Right ventricle myocardium superior (tissue), 1 donor: ENCODE measurements at regions not wholly inside any gene's neighbourhood (a gene's known extent, or its start where the extent isn't known, plus 50 kb on each side); places are given as distances from the start of the nearest gene placed in this dataset.
"Not testable (repeated sequence)": the region's sequence is repeated elsewhere in the genome, so short reads cannot be mapped to it uniquely, and the experiment has no call there.

Experiments used
- ATAC-seq: fragments of 200-7000 bp; cut with Tn5 transposase; one replicate; pipeline ENCODE4 v1.9.1; 2020; ENCODE audit warnings: mild to moderate bottlenecking; ENCODE audit not compliant: poor library complexity
- DNase-seq: peaks from one replicate; pipeline ENCODE4 v3.0.0-alpha.2; 2020
- intact Hi-C: fragments of 100-400 bp; cut with DNase I; formaldehyde crosslinking; loops from one replicate; pipeline ENCODE4 v1.11.2; 2022
- donor health status: DM: no; HTN: yes; CAD: no; lungs with severe emphysema.

GRCh38 chr10:108055506-108055905 is 891.0 kb upstream of the SORCS1 start:
- no peak for ATAC-seq
- intact Hi-C loops: no loop called here

GRCh38 chr10:108052981-108053380 is 888.5 kb upstream of the SORCS1 start:
- no peak for ATAC-seq
- intact Hi-C loops: no loop called here
- no peak for DNase-seq

More at GRCh38 chr10:108055506-108055905, 891.0 kb upstream of the SORCS1 start:
- no peak for DNase-seq

- ATAC-seq (no peak), DNase-seq (no peak)
- intact Hi-C loops: no loop called here
Measured at GRCh38 chr10:108051218-108051617, 886.7 kb upstream of the SORCS1 start.

GRCh38 chr10:108050626-108051025 is 886.1 kb upstream of the SORCS1 start:
- no peak for DNase-seq
- intact Hi-C loops: no loop called here
- no peak for ATAC-seq

- DNase-seq: no peak
- no peak for ATAC-seq
- intact Hi-C loops: no loop called here
Measured at GRCh38 chr10:108049668-108050067, 885.2 kb upstream of the SORCS1 start.

- no peak for ATAC-seq
- intact Hi-C loops: no loop called here
- DNase-seq: no peak
Measured at GRCh38 chr10:108048898-108049297, 884.4 kb upstream of the SORCS1 start.

GRCh38 chr10:108039821-108040584 is 875.5 kb upstream of the SORCS1 start:
- DNase-seq (no peak), ATAC-seq (no peak)
- intact Hi-C loops: no loop called here

- no peak for ATAC-seq
- intact Hi-C loops: no loop called here
- DNase-seq: no peak
Measured at GRCh38 chr10:108037061-108037460, 872.6 kb upstream of the SORCS1 start.

- intact Hi-C loops: no loop called here
- DNase-seq: no peak
- no peak for ATAC-seq
Measured at GRCh38 chr10:108036265-108036664, 871.8 kb upstream of the SORCS1 start.

- no peak for ATAC-seq
- no peak for DNase-seq
- intact Hi-C loops: no loop called here
Measured at GRCh38 chr10:108034829-108035228, 870.3 kb upstream of the SORCS1 start.

- ATAC-seq, DNase-seq, intact Hi-C loops: not testable (repeated sequence)
Measured at GRCh38 chr10:108033518-108033917, 869.0 kb upstream of the SORCS1 start.

- intact Hi-C loops: no loop called here
- DNase-seq (no peak), ATAC-seq (no peak)
Measured at GRCh38 chr10:108031505-108031904, 867.0 kb upstream of the SORCS1 start.

- intact Hi-C loops: no loop called here
- ATAC-seq (no peak), DNase-seq (no peak)
Measured at GRCh38 chr10:108014902-108015177, 850.3 kb upstream of the SORCS1 start.

GRCh38 chr10:108014145-108014901 is 849.8 kb upstream of the SORCS1 start:
- ATAC-seq: no peak
- DNase-seq: no peak
- intact Hi-C loops: no loop called here

- DNase-seq (no peak), ATAC-seq (no peak)
- intact Hi-C loops: no loop called here
Measured at GRCh38 chr10:108005627-108006026, 841.1 kb upstream of the SORCS1 start.

- DNase-seq (no peak), ATAC-seq (no peak)
- intact Hi-C loops: no loop called here
Measured at GRCh38 chr10:108003576-108003975, 839.1 kb upstream of the SORCS1 start.

GRCh38 chr10:108003061-108003460 is 838.6 kb upstream of the SORCS1 start:
- ATAC-seq: no peak
- intact Hi-C loops: no loop called here

GRCh38 chr10:108000365-108000764 is 835.9 kb upstream of the SORCS1 start:
- ATAC-seq: no peak
- intact Hi-C loops: no loop called here
- DNase-seq: no peak

More at GRCh38 chr10:108003061-108003460, 838.6 kb upstream of the SORCS1 start:
- DNase-seq: no peak

- ATAC-seq: no peak
- no peak for DNase-seq
- intact Hi-C loops: no loop called here
Measured at GRCh38 chr10:107994621-107995270, 830.2 kb upstream of the SORCS1 start.

GRCh38 chr10:107986571-107986970 is 822.1 kb upstream of the SORCS1 start:
- ATAC-seq: no peak
- intact Hi-C loops: no loop called here

More at GRCh38 chr10:107986571-107986970, 822.1 kb upstream of the SORCS1 start:
- no peak for DNase-seq
